ENCODE measurements at regions not wholly inside any gene's neighbourhood (a gene's known extent, or its start where the extent isn't known, plus 50 kb on each side); places are given as distances from the start of the nearest gene placed in this dataset.

- H3K27ac Mint-ChIP-seq (ENCODE audit: unreplicated experiment) = no peak overlapping the region
These were observed 76.5 kb upstream of the CHODL start for GRCh38 chr21:18168108-18168507.

GRCh38 chr21:18164933-18165332 is 79.7 kb upstream of the CHODL start:
- Mint-ChIP-seq H3K27me3 (ENCODE audit: unreplicated experiment) (no peaks in the 10 kb centered on the region), H3K27ac (ENCODE audit: unreplicated experiment) (no peak overlapping the region), H3K9me3 (ENCODE audit: unreplicated experiment) (no peaks in the 10 kb centered on the region), H3K4me1 (ENCODE audit: low read depth, unreplicated experiment) (no peaks in the 10 kb centered on the region), H3K4me3 (ENCODE audit: unreplicated experiment) (no peak overlapping the region), H3K36me3 (ENCODE audit: unreplicated experiment) (no peaks in the 10 kb centered on the region)
- no peak for TF ChIP-seq CTCF (IDR thresholded peaks at IDR 0.05; ENCODE audit: partially characterized antibody, unreplicated experiment)
- no peak for DNase-seq

More at GRCh38 chr21:18168108-18168507, 76.5 kb upstream of the CHODL start:
- H3K9me3 Mint-ChIP-seq (ENCODE audit: unreplicated experiment) = no peaks in the 10 kb centered on the region
- no peaks in the 10 kb centered on the region for H3K27me3 Mint-ChIP-seq (ENCODE audit: unreplicated experiment)
- no peak overlapping the region for H3K4me3 Mint-ChIP-seq (ENCODE audit: unreplicated experiment)
- TF ChIP-seq CTCF (IDR thresholded peaks at IDR 0.05; ENCODE audit: partially characterized antibody, unreplicated experiment) = no peak
- no peaks in the 10 kb centered on the region for H3K36me3 Mint-ChIP-seq (ENCODE audit: unreplicated experiment)
- no peak for DNase-seq
- H3K4me1 Mint-ChIP-seq (ENCODE audit: low read depth, unreplicated experiment) = no peaks in the 10 kb centered on the region

- no peak for TF ChIP-seq CTCF (IDR thresholded peaks at IDR 0.05; ENCODE audit: partially characterized antibody, unreplicated experiment)
- no peak for DNase-seq
- Mint-ChIP-seq H3K36me3 (ENCODE audit: unreplicated experiment) (no peaks in the 10 kb centered on the region), H3K27ac (ENCODE audit: unreplicated experiment) (no peak overlapping the region), H3K4me1 (ENCODE audit: low read depth, unreplicated experiment) (no peaks in the 10 kb centered on the region), H3K9me3 (ENCODE audit: unreplicated experiment) (no peaks in the 10 kb centered on the region), H3K27me3 (ENCODE audit: unreplicated experiment) (no peaks in the 10 kb centered on the region), H3K4me3 (ENCODE audit: unreplicated experiment) (no peak overlapping the region)
These were observed 80.2 kb upstream of the CHODL start for GRCh38 chr21:18164483-18164882.

DNA sequence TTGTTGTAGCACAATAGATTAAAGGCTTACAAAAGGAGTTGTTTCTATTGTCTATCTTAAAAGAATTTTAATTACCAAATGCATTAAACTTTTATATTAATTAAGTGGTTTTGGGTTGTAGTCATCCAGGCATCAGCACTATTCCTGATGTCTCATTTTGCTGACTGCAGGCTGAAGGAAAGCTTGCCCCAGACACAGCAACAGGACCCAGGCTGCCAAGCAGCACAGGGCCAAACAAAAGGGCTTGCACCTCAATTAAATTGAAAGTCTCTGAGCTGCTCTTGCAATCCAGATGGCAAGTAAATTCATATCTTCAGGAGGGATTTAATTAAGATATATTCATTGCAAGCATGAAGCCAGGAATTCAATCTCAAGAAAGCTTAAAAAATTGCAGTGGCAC is 80.7 kb upstream of the CHODL start:
- DNase-seq = no peak
- H3K27me3 Mint-ChIP-seq (ENCODE audit: unreplicated experiment) = no peaks in the 10 kb centered on the region
- no peaks in the 10 kb centered on the region for H3K36me3 Mint-ChIP-seq (ENCODE audit: unreplicated experiment)
- H3K9me3 Mint-ChIP-seq (ENCODE audit: unreplicated experiment) = no peaks in the 10 kb centered on the region
- H3K4me1 Mint-ChIP-seq (ENCODE audit: low read depth, unreplicated experiment) = no peaks in the 10 kb centered on the region
- no peak overlapping the region for H3K4me3 Mint-ChIP-seq (ENCODE audit: unreplicated experiment)
- no peak for TF ChIP-seq CTCF (IDR thresholded peaks at IDR 0.05; ENCODE audit: partially characterized antibody, unreplicated experiment)
- H3K27ac Mint-ChIP-seq (ENCODE audit: unreplicated experiment) = no peak overlapping the region

- H3K27ac Mint-ChIP-seq (ENCODE audit: unreplicated experiment) = no peak overlapping the region
- DNase-seq = no peak
- no peaks in the 10 kb centered on the region for H3K9me3 Mint-ChIP-seq (ENCODE audit: unreplicated experiment)
- no peak for TF ChIP-seq CTCF (IDR thresholded peaks at IDR 0.05; ENCODE audit: partially characterized antibody, unreplicated experiment)
- peaks cover 1% of the 10 kb centered on the region for H3K4me1 Mint-ChIP-seq (ENCODE audit: low read depth, unreplicated experiment)
- H3K27me3 Mint-ChIP-seq (ENCODE audit: unreplicated experiment) = no peaks in the 10 kb centered on the region
- no peaks in the 10 kb centered on the region for H3K36me3 Mint-ChIP-seq (ENCODE audit: unreplicated experiment)
- no peak overlapping the region for H3K4me3 Mint-ChIP-seq (ENCODE audit: unreplicated experiment)
These were observed 82.8 kb upstream of the CHODL start for GRCh38 chr21:18161841-18162240.
